Fibroblast of skin of back (primary cell): ENCODE measurements at regions not wholly inside any gene's neighbourhood (a gene's known extent, or its start where the extent isn't known, plus 50 kb on each side); places are given as distances from the start of the nearest gene placed in this dataset.
A peak's percentile ranks its signal among the peaks of the same experiment; 100 is the strongest.

Source experiments
- DNase-seq: peaks from one replicate; pipeline ENCODE4 v3.0.0-alpha.2; 2013

- DNase-seq, result no peak
These were observed 53.2 kb upstream of the TFEC start for GRCh38 chr7:116083796-116084195.

- no peak for DNase-seq
These were observed 56.0 kb upstream of the TFEC start for GRCh38 chr7:116086547-116087045.

- DNase-seq, result no peak
These were observed 56.7 kb upstream of the TFEC start for GRCh38 chr7:116087291-116087690.

- DNase-seq, result no peak
These were observed 57.4 kb upstream of the TFEC start for GRCh38 chr7:116087984-116088383.

- DNase-seq, result no peak
These were observed 58.7 kb upstream of the TFEC start for GRCh38 chr7:116089293-116089692.

- DNase-seq, result no peak
These were observed 63.1 kb upstream of the TFEC start for GRCh38 chr7:116093516-116094301.

- DNase-seq, result no peak
These were observed 64.8 kb upstream of the TFEC start for GRCh38 chr7:116095396-116095795.

GRCh38 chr7:116097365-116098009 is 66.9 kb upstream of the TFEC start:
- peak; percentile 89 for DNase-seq

GRCh38 chr7:116098175-116098574 is 67.6 kb upstream of the TFEC start:
- DNase-seq, result no peak

GRCh38 chr7:116100626-116101025 is 70.1 kb upstream of the TFEC start:
- peak; percentile 25 for DNase-seq

GRCh38 chr7:116101704-116102103 is 71.1 kb upstream of the TFEC start:
- DNase-seq, result peak; percentile 68

- DNase-seq, result no peak
These were observed 80.9 kb upstream of the TFEC start for GRCh38 chr7:116111475-116111874.

- peak; percentile 24 for DNase-seq
These were observed 82.7 kb upstream of the TFEC start for GRCh38 chr7:116113310-116113709.

GRCh38 chr7:116120839-116121238 is 89.5 kb upstream of the TES start:
- no peak for DNase-seq

GRCh38 chr7:116122972-116123595 is 87.3 kb upstream of the TES start:
- DNase-seq, result peak; percentile 45

- no peak for DNase-seq
These were observed 82.2 kb upstream of the TES start for GRCh38 chr7:116128139-116128538.

GRCh38 chr7:116135306-116135705 is 75.0 kb upstream of the TES start:
- DNase-seq, result no peak

GRCh38 chr7:116138202-116138801 is 72.0 kb upstream of the TES start:
- peak; percentile 72 for DNase-seq

- no peak for DNase-seq
These were observed 71.3 kb upstream of the TES start for GRCh38 chr7:116139007-116139406.

GRCh38 chr7:116139807-116140206 is 70.5 kb upstream of the TES start:
- peak; percentile 11 for DNase-seq

GRCh38 chr7:116142374-116142773 is 68.0 kb upstream of the TES start:
- DNase-seq, result no peak

- no peak for DNase-seq
These were observed 67.5 kb upstream of the TES start for GRCh38 chr7:116142850-116143249.

- DNase-seq, result no peak
These were observed 65.0 kb upstream of the TES start for GRCh38 chr7:116145245-116145852.
